Activated T-cell treated with anti-CD3 and anti-CD28 coated beads, Interleukin-2, amount 50 U/mL, for 4 hours (primary cell): ENCODE measurements at regions not wholly inside any gene's neighbourhood (a gene's known extent, or its start where the extent isn't known, plus 50 kb on each side); places are given as distances from the start of the nearest gene placed in this dataset.

Source experiments
- ATAC-seq, 2 donors: fragments of 200-7000 bp; cut with Tn5 transposase; one replicate each; pipeline ENCODE4 v1.10.0; 2021
- DNase-seq: peaks from one replicate; pipeline ENCODE4 v3.0.0-alpha.2; 2020
- H3K27me3 Mint-ChIP-seq: one replicate; pipeline ENCODE4 v1.8.0; 2021; ENCODE audit warnings: low read depth, mixed read lengths
- H3K36me3 Mint-ChIP-seq: one replicate; pipeline ENCODE4 v1.8.0; 2022; ENCODE audit warnings: mixed read lengths; ENCODE audit not compliant: insufficient read depth
- H3K4me1 Mint-ChIP-seq: one replicate; pipeline ENCODE4 v1.8.0; 2021; ENCODE audit warnings: low read depth, mixed read lengths
- H3K4me3 Mint-ChIP-seq: one replicate; pipeline ENCODE4 v1.8.0; 2021; ENCODE audit warnings: mild to moderate bottlenecking, moderate library complexity, mixed read lengths
- H3K9me3 Mint-ChIP-seq: one replicate; pipeline ENCODE4 v1.8.0; 2021; ENCODE audit warnings: mixed read lengths

GRCh38 chr7:110322796-110323195 is 768.1 kb upstream of the LRRN3 start:
- Mint-ChIP-seq H3K9me3 (peaks cover 14% of the 10 kb centered on the region), H3K36me3 (no peaks in the 10 kb centered on the region), H3K4me1 (peaks cover 1% of the 10 kb centered on the region), H3K27me3 (peaks cover 2% of the 10 kb centered on the region), H3K4me3 (no peak overlapping the region)
- no peak for ATAC-seq
- no peak for DNase-seq

- no peak for ATAC-seq
- Mint-ChIP-seq H3K4me1 (no peaks in the 10 kb centered on the region), H3K4me3 (no peak overlapping the region)
Observed at GRCh38 chr7:110326966-110327365, 764.0 kb upstream of the LRRN3 start.

GRCh38 chr7:110336423-110336822 is 754.5 kb upstream of the LRRN3 start:
- Mint-ChIP-seq H3K4me1 (no peaks in the 10 kb centered on the region), H3K4me3 (no peak overlapping the region), H3K36me3 (no peaks in the 10 kb centered on the region), H3K27me3 (no peaks in the 10 kb centered on the region), H3K9me3 (peaks cover 5% of the 10 kb centered on the region)
- ATAC-seq (no peak), DNase-seq (no peak)

More at GRCh38 chr7:110326966-110327365, 764.0 kb upstream of the LRRN3 start:
- no peak for DNase-seq
- peaks cover 6% of the 10 kb centered on the region for H3K9me3 Mint-ChIP-seq
- H3K27me3 Mint-ChIP-seq, result no peaks in the 10 kb centered on the region
- H3K36me3 Mint-ChIP-seq, result no peaks in the 10 kb centered on the region

GRCh38 chr7:110337646-110338045 is 753.3 kb upstream of the LRRN3 start:
- ATAC-seq (no peak), DNase-seq (no peak)
- peaks cover 5% of the 10 kb centered on the region for H3K9me3 Mint-ChIP-seq
- H3K27me3 Mint-ChIP-seq, result no peaks in the 10 kb centered on the region
- H3K4me1 Mint-ChIP-seq, result no peaks in the 10 kb centered on the region
- no peak overlapping the region for H3K4me3 Mint-ChIP-seq
- H3K36me3 Mint-ChIP-seq, result no peaks in the 10 kb centered on the region

GRCh38 chr7:110347081-110347480 is 743.8 kb upstream of the LRRN3 start:
- Mint-ChIP-seq H3K36me3 (no peaks in the 10 kb centered on the region), H3K4me3 (no peak overlapping the region), H3K9me3 (peaks cover under 1% of the 10 kb centered on the region), H3K27me3 (no peaks in the 10 kb centered on the region), H3K4me1 (no peaks in the 10 kb centered on the region)
- ATAC-seq, result no peak
- DNase-seq, result no peak

- Mint-ChIP-seq H3K4me1 (no peaks in the 10 kb centered on the region), H3K4me3 (no peak overlapping the region), H3K9me3 (peaks cover 14% of the 10 kb centered on the region), H3K27me3 (no peaks in the 10 kb centered on the region), H3K36me3 (no peaks in the 10 kb centered on the region)
- no peak for DNase-seq
- no peak for ATAC-seq
Observed at GRCh38 chr7:110356438-110356837, 734.5 kb upstream of the LRRN3 start.

- Mint-ChIP-seq H3K4me3 (no peak overlapping the region), H3K27me3 (no peaks in the 10 kb centered on the region), H3K36me3 (no peaks in the 10 kb centered on the region), H3K9me3 (peaks cover 10% of the 10 kb centered on the region), H3K4me1 (no peaks in the 10 kb centered on the region)
- ATAC-seq, result no peak
- no peak for DNase-seq
Observed at GRCh38 chr7:110358028-110358427, 732.9 kb upstream of the LRRN3 start.

GRCh38 chr7:110371709-110372108 is 719.2 kb upstream of the LRRN3 start:
- Mint-ChIP-seq H3K36me3 (no peaks in the 10 kb centered on the region), H3K27me3 (peaks cover 3% of the 10 kb centered on the region), H3K4me1 (no peaks in the 10 kb centered on the region), H3K4me3 (no peak overlapping the region), H3K9me3 (peaks cover 4% of the 10 kb centered on the region)
- ATAC-seq, result no peak
- no peak for DNase-seq

- ATAC-seq, result no peak
Observed at GRCh38 chr7:110372685-110373084, 718.2 kb upstream of the LRRN3 start.

GRCh38 chr7:110373416-110373815 is 717.5 kb upstream of the LRRN3 start:
- no peak for ATAC-seq
- DNase-seq, result no peak
- Mint-ChIP-seq H3K36me3 (no peaks in the 10 kb centered on the region), H3K4me1 (no peaks in the 10 kb centered on the region), H3K27me3 (no peaks in the 10 kb centered on the region), H3K9me3 (peaks cover 4% of the 10 kb centered on the region), H3K4me3 (no peak overlapping the region)

More at GRCh38 chr7:110372685-110373084, 718.2 kb upstream of the LRRN3 start:
- DNase-seq, result no peak
- Mint-ChIP-seq H3K9me3 (peaks cover 4% of the 10 kb centered on the region), H3K27me3 (peaks cover 3% of the 10 kb centered on the region), H3K4me1 (no peaks in the 10 kb centered on the region), H3K4me3 (no peak overlapping the region), H3K36me3 (no peaks in the 10 kb centered on the region)

GRCh38 chr7:110373859-110374258 is 717.1 kb upstream of the LRRN3 start:
- Mint-ChIP-seq H3K9me3 (peaks cover 4% of the 10 kb centered on the region), H3K27me3 (no peaks in the 10 kb centered on the region), H3K4me1 (no peaks in the 10 kb centered on the region), H3K4me3 (no peak overlapping the region), H3K36me3 (no peaks in the 10 kb centered on the region)
- no peak for ATAC-seq
- DNase-seq, result no peak

GRCh38 chr7:110375068-110375467 is 715.9 kb upstream of the LRRN3 start:
- Mint-ChIP-seq H3K36me3 (no peaks in the 10 kb centered on the region), H3K9me3 (peaks cover 4% of the 10 kb centered on the region), H3K4me1 (no peaks in the 10 kb centered on the region), H3K27me3 (no peaks in the 10 kb centered on the region), H3K4me3 (no peak overlapping the region)
- no peak for DNase-seq
- ATAC-seq, result no peak

GRCh38 chr7:110382736-110383135 is 708.2 kb upstream of the LRRN3 start:
- ATAC-seq, result no peak
- no peaks in the 10 kb centered on the region for H3K36me3 Mint-ChIP-seq

GRCh38 chr7:110386006-110386405 is 704.9 kb upstream of the LRRN3 start:
- Mint-ChIP-seq H3K27me3 (no peaks in the 10 kb centered on the region), H3K4me3 (no peak overlapping the region), H3K36me3 (no peaks in the 10 kb centered on the region), H3K4me1 (no peaks in the 10 kb centered on the region), H3K9me3 (no peaks in the 10 kb centered on the region)
- ATAC-seq (no peak), DNase-seq (no peak)

More at GRCh38 chr7:110382736-110383135, 708.2 kb upstream of the LRRN3 start:
- Mint-ChIP-seq H3K27me3 (no peaks in the 10 kb centered on the region), H3K9me3 (no peaks in the 10 kb centered on the region), H3K4me1 (no peaks in the 10 kb centered on the region), H3K4me3 (no peak overlapping the region)
- no peak for DNase-seq

- Mint-ChIP-seq H3K27me3 (no peaks in the 10 kb centered on the region), H3K4me3 (no peak overlapping the region), H3K4me1 (no peaks in the 10 kb centered on the region), H3K36me3 (no peaks in the 10 kb centered on the region), H3K9me3 (no peaks in the 10 kb centered on the region)
- DNase-seq, result no peak
- no peak for ATAC-seq
Observed at GRCh38 chr7:110386913-110387312, 704.0 kb upstream of the LRRN3 start.

- DNase-seq (no peak), ATAC-seq (no peak)
- Mint-ChIP-seq H3K9me3 (no peaks in the 10 kb centered on the region), H3K4me1 (no peaks in the 10 kb centered on the region), H3K4me3 (no peak overlapping the region), H3K36me3 (no peaks in the 10 kb centered on the region), H3K27me3 (no peaks in the 10 kb centered on the region)
Observed at GRCh38 chr7:110387689-110388088, 703.2 kb upstream of the LRRN3 start.
